ENCODE measurements at regions not wholly inside any gene's neighbourhood (a gene's known extent, or its start where the extent isn't known, plus 50 kb on each side); places are given as distances from the start of the nearest gene placed in this dataset.

- no peak for DNase-seq
- no peak overlapping the region for H3K4me3 ChIP-seq
- no peaks in the 10 kb centered on the region for H3K4me1 ChIP-seq
- ATAC-seq, result no peak
- 82 to 93% methylated on average over 4 of the region's 4 CpGs for WGBS, 2 donors
- intact Hi-C loops (cut with DNase I), result no loop called here
- H3K36me3 ChIP-seq (replicated peaks in 1 of 2; ENCODE audit: insufficient read depth in 1 of 2, low read depth in 2 of 2), result no peaks in the 10 kb centered on the region
- no peak for TF ChIP-seq POLR2A (IDR thresholded peaks at IDR 0.05)
- no peak for TF ChIP-seq CTCF (IDR thresholded peaks at IDR 0.05)
- H3K27ac ChIP-seq, result no peak overlapping the region
- H3K27me3 ChIP-seq, result no peaks in the 10 kb centered on the region
- H3K9me3 ChIP-seq, result no peaks in the 10 kb centered on the region
Observed at GRCh38 chr16:79981814-79982213, 381.3 kb upstream of the MAF start.

- Histone ChIP-seq H3K36me3 (replicated peaks in 1 of 2; ENCODE audit: insufficient read depth in 1 of 2, low read depth in 2 of 2) (no peaks in the 10 kb centered on the region), H3K4me3 (no peak overlapping the region), H3K27me3 (no peaks in the 10 kb centered on the region), H3K27ac (no peak overlapping the region), H3K4me1 (no peaks in the 10 kb centered on the region), H3K9me3 (no peaks in the 10 kb centered on the region)
- WGBS, 2 donors, result 62 to 65% methylated on average over 11 of the region's 11 CpGs
- intact Hi-C loops (cut with DNase I), result no loop called here
- ATAC-seq (no peak), DNase-seq (no peak)
- TF ChIP-seq CTCF (IDR thresholded peaks at IDR 0.05) (no peak), POLR2A (IDR thresholded peaks at IDR 0.05) (no peak)
Observed at GRCh38 chr16:79980650-79981521, 380.3 kb upstream of the MAF start.

GRCh38 chr16:79977940-79978836, 377.7 kb upstream of the MAF start:
- no peak overlapping the region for H3K4me3 ChIP-seq
- no peaks in the 10 kb centered on the region for H3K36me3 ChIP-seq (replicated peaks in 1 of 2; ENCODE audit: insufficient read depth in 1 of 2, low read depth in 2 of 2)
- ATAC-seq (no peak), DNase-seq (no peak)
- H3K4me1 ChIP-seq, result no peaks in the 10 kb centered on the region
- intact Hi-C loops (cut with DNase I), result no loop called here
- no peaks in the 10 kb centered on the region for H3K9me3 ChIP-seq
- TF ChIP-seq POLR2A (IDR thresholded peaks at IDR 0.05), result no peak
- no peak for TF ChIP-seq CTCF (IDR thresholded peaks at IDR 0.05)
- no peak overlapping the region for H3K27ac ChIP-seq
- H3K27me3 ChIP-seq, result no peaks in the 10 kb centered on the region
- whole genome bisulfite sequencing, 2 donors, result 81 to 87% methylated on average over 9 of the region's 9 CpGs

- intact Hi-C loops (cut with DNase I), result no loop called here
- DNase-seq (no peak), ATAC-seq (no peak)
- WGBS, 2 donors, result 37 to 55% methylated on average over 2 of the region's 2 CpGs
- H3K27me3 ChIP-seq, result no peaks in the 10 kb centered on the region
- TF ChIP-seq CTCF (IDR thresholded peaks at IDR 0.05), result no peak
- H3K9me3 ChIP-seq, result no peaks in the 10 kb centered on the region
- no peaks in the 10 kb centered on the region for H3K4me1 ChIP-seq
- H3K4me3 ChIP-seq, result no peak overlapping the region
- H3K27ac ChIP-seq, result no peak overlapping the region
- no peaks in the 10 kb centered on the region for H3K36me3 ChIP-seq (replicated peaks in 1 of 2; ENCODE audit: insufficient read depth in 1 of 2, low read depth in 2 of 2)
Observed at GRCh38 chr16:79973320-79973719, 372.8 kb upstream of the MAF start.
